SIG-M5 treated with dmso at 0.1 percent for 504 hours (cell line): ENCODE measurements at regions not wholly inside any gene's neighbourhood (a gene's known extent, or its start where the extent isn't known, plus 50 kb on each side); places are given as distances from the start of the nearest gene placed in this dataset.

Experiments used
- DNase-seq: peaks from one replicate; lab custom pipeline; 2025; ENCODE audit not compliant: unreplicated experiment; lab: John Stamatoyannopoulos, UW

- DNase-seq = no peak
Observed at GRCh38 chr10:125226005-125226404, 65.6 kb upstream of the CTBP2 start.

- DNase-seq = no peak
Observed at GRCh38 chr10:125225051-125225450, 64.7 kb upstream of the CTBP2 start.

DNA sequence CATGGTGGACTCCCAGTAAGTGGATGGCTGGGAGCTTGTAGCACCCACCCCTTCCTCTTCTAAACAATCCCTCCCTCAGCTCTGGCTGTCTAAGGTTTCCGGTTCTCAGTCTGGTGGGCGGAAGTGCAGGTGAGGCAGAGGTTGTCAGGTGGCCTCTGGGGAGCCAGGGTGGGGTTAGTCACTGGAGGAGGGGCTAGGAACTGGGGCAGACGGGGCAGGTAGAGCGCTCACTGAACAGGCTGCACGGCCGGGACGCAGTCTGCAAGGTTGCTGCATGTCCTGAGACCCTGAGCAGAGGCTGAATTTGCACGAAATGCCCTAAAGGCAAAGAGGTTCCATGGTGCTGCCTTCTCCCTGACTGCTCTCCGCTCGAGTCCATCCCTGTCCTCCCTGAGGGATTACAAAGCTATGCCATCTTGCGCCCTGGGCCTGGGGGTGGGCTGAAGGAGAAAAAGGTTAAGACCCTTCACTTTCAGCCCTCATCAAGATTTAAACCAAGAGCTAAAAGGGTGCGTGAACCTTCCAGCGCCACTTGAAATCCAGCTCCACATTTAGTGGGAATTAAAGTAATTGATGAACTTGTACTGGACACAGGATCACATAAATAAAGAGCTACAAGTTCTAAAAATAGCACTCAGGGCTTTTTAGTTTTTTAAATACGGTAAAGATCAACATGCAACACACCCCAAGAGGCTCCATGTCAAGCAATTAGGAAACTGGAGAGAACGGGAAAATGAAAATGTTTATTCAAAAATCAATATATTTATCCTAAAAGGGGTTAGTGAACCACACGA lies 62.3 kb upstream of the CTBP2 start:
- no peak for DNase-seq

DNA sequence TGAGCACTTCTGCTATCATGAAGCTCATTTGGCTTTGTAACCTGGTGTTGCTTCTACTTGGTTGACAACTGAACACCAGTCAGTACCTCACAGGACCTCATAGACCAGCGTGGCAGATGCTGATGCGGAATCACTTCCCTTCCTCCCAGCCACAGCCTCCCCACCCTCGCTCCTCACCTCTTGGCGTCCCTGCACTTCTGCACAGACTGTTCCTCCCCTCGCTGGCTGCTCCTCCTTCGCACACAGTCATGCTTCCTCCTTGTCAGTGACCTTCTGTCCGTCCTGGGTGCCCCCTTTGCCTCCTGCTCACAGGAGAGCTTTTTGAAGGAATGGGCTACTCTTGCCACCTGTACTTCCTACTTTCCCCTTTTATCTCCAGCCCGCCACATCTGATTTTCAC lies 61.4 kb upstream of the CTBP2 start:
- no peak for DNase-seq

- DNase-seq = no peak
Observed at GRCh38 chr10:125219776-125220175, 59.4 kb upstream of the CTBP2 start.

- no peak for DNase-seq
Observed at GRCh38 chr10:125218967-125219366, 58.6 kb upstream of the CTBP2 start.

GRCh38 chr10:125217990-125218675 lies 57.8 kb upstream of the CTBP2 start:
- peak; percentile 1 for DNase-seq

- DNase-seq = no peak
Observed at GRCh38 chr10:125216861-125217260, 56.5 kb upstream of the CTBP2 start.

DNA sequence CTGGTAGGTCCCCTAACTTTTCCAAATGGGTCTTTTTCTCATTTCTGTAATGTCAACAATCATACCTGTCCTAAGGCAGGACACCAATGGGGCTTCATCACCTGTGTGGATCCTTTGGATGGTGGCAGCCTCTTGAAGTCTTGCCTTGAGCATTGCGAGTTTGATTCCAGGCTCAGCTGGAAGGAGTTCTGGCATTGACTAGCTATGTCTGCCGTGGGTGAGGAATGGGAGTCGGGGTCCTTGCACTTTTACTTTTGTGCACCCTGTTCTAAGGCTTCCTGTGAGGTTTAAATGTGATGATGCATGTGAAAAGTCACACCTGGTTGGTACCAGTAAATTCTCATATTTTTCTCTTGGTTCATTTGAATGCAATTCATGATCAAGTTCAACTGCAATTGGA lies 55.9 kb upstream of the CTBP2 start:
- DNase-seq = no peak

GRCh38 chr10:125214283-125214570 lies 53.9 kb upstream of the CTBP2 start:
- no peak for DNase-seq

DNA sequence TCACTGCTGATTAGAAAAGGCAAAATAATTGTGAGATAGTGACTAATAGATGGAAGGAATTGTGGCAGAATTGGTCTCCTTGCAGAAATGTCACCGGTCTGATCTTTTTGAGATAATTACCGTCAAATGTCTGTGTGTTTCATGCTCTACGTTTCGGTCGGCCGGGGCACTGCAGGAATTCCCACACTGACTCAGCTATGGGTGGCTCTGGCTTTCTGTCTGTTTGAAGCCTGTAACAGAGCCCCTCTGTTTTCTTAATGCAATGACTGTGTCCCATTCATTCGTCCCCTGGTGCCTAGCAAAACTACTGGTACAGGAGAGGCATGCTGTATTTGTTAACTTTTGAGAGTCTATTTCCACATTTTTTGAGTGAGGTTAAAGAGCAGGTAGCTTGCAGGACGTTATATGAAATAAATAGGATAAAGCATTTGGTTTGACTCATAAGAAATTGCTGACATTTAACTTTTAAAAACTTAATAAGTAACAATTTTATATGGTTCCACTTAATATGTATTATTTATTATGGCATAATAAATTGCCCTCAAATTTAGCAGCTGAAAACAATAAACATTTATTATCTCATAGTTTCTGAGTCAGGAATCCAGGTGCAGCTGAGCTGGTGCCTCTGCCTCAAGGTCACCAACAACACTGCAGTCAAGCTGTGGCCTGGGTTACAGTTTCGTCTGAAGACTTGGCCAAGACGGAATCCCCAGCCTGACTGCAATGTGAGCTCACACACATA lies 53.3 kb upstream of the CTBP2 start:
- no peak for DNase-seq

DNA sequence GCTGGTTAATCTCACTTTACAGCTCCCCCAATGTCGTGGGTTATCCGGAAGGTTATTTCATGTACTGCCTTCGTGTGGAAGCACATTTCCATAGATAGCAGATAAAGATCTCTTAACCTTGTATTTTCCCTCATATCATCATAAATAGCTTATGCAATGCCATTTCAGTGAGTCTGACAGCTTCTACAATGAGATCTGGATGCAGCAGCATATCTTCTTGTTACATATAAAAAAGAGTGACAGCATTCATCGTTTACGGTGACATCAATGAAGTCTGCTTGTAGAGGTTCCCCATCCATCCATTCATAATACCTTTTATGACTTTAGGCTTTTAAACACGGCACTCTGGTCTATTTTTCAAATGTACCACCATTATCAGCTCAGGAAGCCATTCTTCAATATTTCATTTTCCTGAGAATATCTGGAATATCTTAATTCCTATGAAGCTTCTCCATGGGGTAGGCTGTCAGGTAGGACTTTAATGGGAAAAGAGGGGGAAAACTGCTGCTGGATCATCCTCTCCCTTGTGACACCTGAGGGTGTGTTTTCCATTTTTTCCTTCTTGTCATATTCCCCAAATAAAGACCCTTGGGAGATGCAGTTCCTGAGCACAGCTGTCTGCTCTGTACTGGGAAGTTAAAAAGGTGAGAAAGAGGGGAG lies 51.9 kb upstream of the CTBP2 start:
- no peak for DNase-seq
